ENCODE measurements at regions not wholly inside any gene's neighbourhood (a gene's known extent, or its start where the extent isn't known, plus 50 kb on each side); places are given as distances from the start of the nearest gene placed in this dataset.

DNA sequence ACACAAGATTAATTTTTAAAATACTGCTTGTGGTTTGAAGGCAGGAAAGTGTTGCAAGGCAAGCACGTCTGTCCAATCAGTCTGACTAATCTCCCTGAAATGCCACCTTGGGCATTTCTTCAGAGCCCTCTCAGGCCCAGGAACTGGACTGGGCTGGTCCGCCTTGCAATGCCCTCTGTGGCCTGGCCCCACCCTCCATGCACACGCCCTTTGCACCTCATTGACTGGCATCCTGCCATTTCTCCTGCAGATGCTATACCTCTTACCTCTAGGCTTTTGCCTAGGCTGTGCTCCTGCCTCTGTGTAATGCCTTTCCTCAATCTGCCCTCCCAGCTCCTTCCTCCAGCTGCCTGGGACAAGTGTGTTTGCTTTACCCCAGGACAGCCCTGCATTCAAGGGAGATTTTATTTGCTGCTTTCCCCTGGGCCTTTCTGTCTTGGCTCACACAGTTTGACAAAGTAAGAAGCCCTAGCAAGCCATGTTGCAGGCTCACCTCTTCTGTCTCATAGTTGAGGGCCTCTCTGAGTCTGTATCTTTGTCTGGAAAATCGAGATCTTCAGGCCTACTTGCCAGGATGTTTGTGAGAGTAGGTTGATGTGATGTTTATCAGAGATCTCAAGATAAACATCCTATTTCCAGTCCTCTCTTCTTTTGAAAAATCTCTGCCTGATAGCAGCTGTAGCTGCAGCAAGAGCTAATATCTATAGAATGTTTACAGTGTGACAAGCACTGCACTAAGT is 149.2 kb upstream of the JUN start:
- H3K4me3 ChIP-seq (ENCODE audit: low read length), result no peak overlapping the region
- peak; percentile 92 for DNase-seq (ENCODE audit: low read depth)
- TF ChIP-seq, protein P1, sequence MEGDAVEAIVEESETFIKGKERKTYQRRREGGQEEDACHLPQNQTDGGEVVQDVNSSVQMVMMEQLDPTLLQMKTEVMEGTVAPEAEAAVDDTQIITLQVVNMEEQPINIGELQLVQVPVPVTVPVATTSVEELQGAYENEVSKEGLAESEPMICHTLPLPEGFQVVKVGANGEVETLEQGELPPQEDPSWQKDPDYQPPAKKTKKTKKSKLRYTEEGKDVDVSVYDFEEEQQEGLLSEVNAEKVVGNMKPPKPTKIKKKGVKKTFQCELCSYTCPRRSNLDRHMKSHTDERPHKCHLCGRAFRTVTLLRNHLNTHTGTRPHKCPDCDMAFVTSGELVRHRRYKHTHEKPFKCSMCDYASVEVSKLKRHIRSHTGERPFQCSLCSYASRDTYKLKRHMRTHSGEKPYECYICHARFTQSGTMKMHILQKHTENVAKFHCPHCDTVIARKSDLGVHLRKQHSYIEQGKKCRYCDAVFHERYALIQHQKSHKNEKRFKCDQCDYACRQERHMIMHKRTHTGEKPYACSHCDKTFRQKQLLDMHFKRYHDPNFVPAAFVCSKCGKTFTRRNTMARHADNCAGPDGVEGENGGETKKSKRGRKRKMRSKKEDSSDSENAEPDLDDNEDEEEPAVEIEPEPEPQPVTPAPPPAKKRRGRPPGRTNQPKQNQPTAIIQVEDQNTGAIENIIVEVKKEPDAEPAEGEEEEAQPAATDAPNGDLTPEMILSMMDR (conservative IDR thresholded peaks at IDR 0.05; ENCODE audit: low read length), result no peak

DNA sequence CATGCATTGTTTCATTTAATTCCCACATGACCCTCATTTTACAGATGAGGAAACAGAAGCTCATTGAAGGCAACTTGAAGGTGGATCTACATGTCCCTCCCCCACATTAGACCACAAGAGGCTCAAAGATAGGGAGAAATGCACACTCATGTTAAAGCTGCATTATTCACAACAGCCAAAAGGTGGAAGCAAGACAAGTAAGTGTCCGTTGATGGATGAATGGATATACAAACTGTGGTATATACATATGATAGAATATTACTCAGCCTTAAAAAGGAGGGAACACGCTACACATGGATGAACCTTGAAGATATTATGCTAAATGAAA is 149.7 kb upstream of the JUN start:
- H3K4me3 ChIP-seq (ENCODE audit: low read length), result no peak overlapping the region
- TF ChIP-seq, protein P1 (conservative IDR thresholded peaks at IDR 0.05; ENCODE audit: low read length), result no peak
- DNase-seq (ENCODE audit: low read depth), result no peak

DNA sequence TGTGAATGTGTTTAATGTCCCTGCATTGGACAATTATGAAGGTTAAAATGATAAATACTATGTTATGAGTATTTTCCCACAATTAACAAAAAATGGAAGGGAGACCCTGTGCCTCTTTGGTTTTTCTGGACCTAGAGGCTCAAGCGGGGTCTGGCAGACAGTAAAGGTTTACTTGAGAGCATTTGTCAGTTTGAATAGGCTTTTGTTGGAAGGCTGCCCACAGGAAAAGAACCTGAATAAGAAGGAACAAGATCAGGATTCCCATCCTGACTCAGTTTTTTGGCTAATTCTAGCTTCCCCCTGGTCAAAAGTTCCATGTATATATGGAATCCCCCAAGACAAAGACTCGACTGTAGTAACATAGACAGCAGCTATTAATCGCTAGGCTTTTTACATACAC is 150.9 kb upstream of the JUN start:
- no peak for DNase-seq (ENCODE audit: low read depth)
- H3K4me3 ChIP-seq (ENCODE audit: low read length), result no peak overlapping the region
- TF ChIP-seq, protein P1 (conservative IDR thresholded peaks at IDR 0.05; ENCODE audit: low read length), result no peak

DNA sequence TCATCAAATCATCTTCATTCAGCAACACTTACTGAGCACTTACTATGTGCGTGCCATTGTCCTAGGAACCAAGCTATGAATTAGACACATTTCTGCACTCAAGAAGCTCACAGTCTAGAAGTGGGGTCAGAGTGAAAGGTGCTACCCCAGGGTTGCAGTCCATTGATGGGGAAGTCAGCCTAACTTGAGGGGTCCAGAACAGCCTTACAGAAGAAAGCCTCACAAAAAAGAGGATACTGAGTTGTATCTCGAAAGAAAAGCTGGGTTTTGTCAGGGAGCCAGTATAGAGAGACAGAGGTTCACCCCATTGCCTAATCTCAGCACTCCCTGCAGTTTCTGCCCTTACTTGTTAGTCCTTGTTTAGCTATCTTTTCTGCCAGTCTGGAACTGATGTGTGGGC is 153.1 kb upstream of the JUN start:
- no peak overlapping the region for H3K4me3 ChIP-seq (ENCODE audit: low read length)
- DNase-seq (ENCODE audit: low read depth), result no peak
- TF ChIP-seq, protein P1 (conservative IDR thresholded peaks at IDR 0.05; ENCODE audit: low read length), result no peak

DNA sequence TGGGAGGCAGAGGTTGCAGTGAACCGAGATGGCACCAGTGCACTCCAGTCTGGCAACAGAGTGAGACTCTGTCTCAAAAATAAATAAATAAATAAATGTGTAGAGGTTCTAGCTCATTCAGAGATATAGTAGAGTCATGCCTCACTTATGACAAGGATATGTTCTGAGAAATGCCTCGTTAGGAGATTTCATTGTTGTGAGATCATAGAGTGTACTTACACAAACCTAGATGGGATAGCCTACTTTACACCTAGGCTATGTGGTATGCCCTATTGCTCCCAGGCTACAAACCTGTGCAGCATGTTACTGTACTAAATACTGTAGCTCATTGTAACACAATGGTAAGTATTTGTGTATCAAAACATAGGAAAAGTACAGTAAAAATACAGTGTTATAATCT is 155.3 kb upstream of the JUN start:
- DNase-seq (ENCODE audit: low read depth), result no peak
- H3K4me3 ChIP-seq (ENCODE audit: low read length), result no peak overlapping the region
- TF ChIP-seq, protein P1 (conservative IDR thresholded peaks at IDR 0.05; ENCODE audit: low read length), result no peak

DNA sequence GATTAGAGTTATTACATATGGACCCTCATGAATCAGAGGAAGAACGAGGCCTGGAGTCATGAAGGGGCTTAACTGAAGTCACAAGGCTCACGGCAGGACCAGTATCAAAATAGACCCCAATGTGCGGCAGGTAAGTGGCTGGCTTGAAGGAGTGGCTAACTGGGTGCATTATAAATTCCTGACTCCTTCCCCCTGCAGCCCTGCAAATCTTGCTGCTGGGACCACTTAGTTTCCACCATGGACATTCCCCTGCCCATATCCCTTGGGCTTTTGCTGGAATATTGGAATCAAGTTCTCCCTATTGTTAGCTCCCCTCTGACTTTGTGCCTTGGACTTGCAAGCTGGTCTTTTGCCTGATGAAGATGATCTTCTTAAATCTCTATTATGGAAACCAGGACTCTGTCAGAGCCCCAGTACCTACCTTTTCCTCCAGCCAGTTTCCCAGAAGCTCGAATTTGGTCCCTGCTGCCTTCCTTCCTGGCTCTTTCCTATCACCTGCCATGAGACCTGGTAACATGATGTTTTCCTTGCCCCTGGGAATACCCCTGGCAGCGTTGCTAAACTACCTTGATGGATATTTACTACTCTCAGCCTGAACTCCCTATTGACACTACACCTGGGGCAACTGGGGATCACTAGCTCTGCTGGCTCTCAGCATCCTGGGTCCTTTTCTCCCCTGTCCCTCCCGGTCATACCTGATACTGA is 156.0 kb upstream of the JUN start:
- TF ChIP-seq, protein P1 (conservative IDR thresholded peaks at IDR 0.05; ENCODE audit: low read length), result no peak
- DNase-seq (ENCODE audit: low read depth), result no peak
- no peak overlapping the region for H3K4me3 ChIP-seq (ENCODE audit: low read length)

Measured in AG10803 (cell line).